Bronchial epithelial cell (primary cell): ENCODE measurements at regions not wholly inside any gene's neighbourhood (a gene's known extent, or its start where the extent isn't known, plus 50 kb on each side); places are given as distances from the start of the nearest gene placed in this dataset.
A peak's percentile ranks its signal among the peaks of the same experiment; 100 is the strongest.

ENCODE experiments used
- DNase-seq: peaks from one replicate; pipeline ENCODE4 v3.0.0-alpha.2; 2010; ENCODE audit warnings: low read depth
- FAIRE-seq: peaks from 2 replicates; lab custom pipeline; 2011; peaks lifted over from hg19 to GRCh38; lab: Jason Lieb, UNC
- H3K27me3 ChIP-seq: 2 replicates; pipeline ENCODE4 v1.5.1; 2011; ENCODE audit warnings: low read length; ENCODE audit not compliant: control insufficient read depth, insufficient read depth
- H3K36me3 ChIP-seq: 2 replicates; pipeline ENCODE4 v1.5.1; 2011; ENCODE audit warnings: low read length; ENCODE audit not compliant: control insufficient read depth, insufficient read depth
- H3K4me3 ChIP-seq: 2 replicates; pipeline ENCODE4 v1.5.1; 2011; ENCODE audit warnings: mild to moderate bottlenecking, low read depth, low read length, control low read depth
- CTCF ChIP-seq: IDR thresholded peaks from 2 replicates; pipeline ENCODE4 v1.5.1; 2011; ENCODE audit warnings: mild to moderate bottlenecking, moderate library complexity, low read length, control low read depth, inconsistent platforms; ENCODE audit not compliant: insufficient read depth, severe bottlenecking

GRCh38 chr14:38973083-38973700, 129.8 kb downstream of the SEC23A start:
- TF ChIP-seq CTCF: no peak

GRCh38 chr14:38972511-38972910, 130.5 kb downstream of the SEC23A start:
- no peak for FAIRE-seq
- no peak for TF ChIP-seq CTCF
- no peaks in the 10 kb centered on the region for H3K36me3 ChIP-seq

More at GRCh38 chr14:38973083-38973700, 129.8 kb downstream of the SEC23A start:
- FAIRE-seq (peak; percentile 58), DNase-seq (no peak)
- Histone ChIP-seq H3K4me3 (no peak overlapping the region), H3K36me3 (no peaks in the 10 kb centered on the region), H3K27me3 (no peaks in the 10 kb centered on the region)

GRCh38 chr14:38971258-38971921, 131.6 kb downstream of the SEC23A start:
- no peak for TF ChIP-seq CTCF
- H3K36me3 ChIP-seq: no peaks in the 10 kb centered on the region
- DNase-seq: no peak
- H3K27me3 ChIP-seq: no peaks in the 10 kb centered on the region
- H3K4me3 ChIP-seq: no peak overlapping the region
- no peak for FAIRE-seq

More at GRCh38 chr14:38972511-38972910, 130.5 kb downstream of the SEC23A start:
- H3K4me3 ChIP-seq: no peak overlapping the region
- DNase-seq: no peak
- H3K27me3 ChIP-seq: no peaks in the 10 kb centered on the region

- no peaks in the 10 kb centered on the region for H3K27me3 ChIP-seq
- H3K4me3 ChIP-seq: no peak overlapping the region
- peak; percentile 30 for DNase-seq
- no peak for TF ChIP-seq CTCF
- no peak for FAIRE-seq
- H3K36me3 ChIP-seq: no peaks in the 10 kb centered on the region
Observed at GRCh38 chr14:38964630-38965029, 138.4 kb downstream of the SEC23A start.

- no peak for DNase-seq
- Histone ChIP-seq H3K27me3 (no peaks in the 10 kb centered on the region), H3K4me3 (no peak overlapping the region), H3K36me3 (no peaks in the 10 kb centered on the region)
- FAIRE-seq: no peak
- no peak for TF ChIP-seq CTCF
Observed at GRCh38 chr14:38960946-38961531, 142.0 kb downstream of the SEC23A start.
